GM12874 (cell line): ENCODE measurements at regions not wholly inside any gene's neighbourhood (a gene's known extent, or its start where the extent isn't known, plus 50 kb on each side); places are given as distances from the start of the nearest gene placed in this dataset.

Source experiments
- TF ChIP-seq, protein P1 (sequence below): IDR thresholded peaks from 2 replicates; pipeline ENCODE4 v1.5.1; 2011; ENCODE audit warnings: low read depth, mild to moderate bottlenecking, control low read depth, low read length, moderate library complexity; ENCODE audit not compliant: insufficient read depth

DNA sequence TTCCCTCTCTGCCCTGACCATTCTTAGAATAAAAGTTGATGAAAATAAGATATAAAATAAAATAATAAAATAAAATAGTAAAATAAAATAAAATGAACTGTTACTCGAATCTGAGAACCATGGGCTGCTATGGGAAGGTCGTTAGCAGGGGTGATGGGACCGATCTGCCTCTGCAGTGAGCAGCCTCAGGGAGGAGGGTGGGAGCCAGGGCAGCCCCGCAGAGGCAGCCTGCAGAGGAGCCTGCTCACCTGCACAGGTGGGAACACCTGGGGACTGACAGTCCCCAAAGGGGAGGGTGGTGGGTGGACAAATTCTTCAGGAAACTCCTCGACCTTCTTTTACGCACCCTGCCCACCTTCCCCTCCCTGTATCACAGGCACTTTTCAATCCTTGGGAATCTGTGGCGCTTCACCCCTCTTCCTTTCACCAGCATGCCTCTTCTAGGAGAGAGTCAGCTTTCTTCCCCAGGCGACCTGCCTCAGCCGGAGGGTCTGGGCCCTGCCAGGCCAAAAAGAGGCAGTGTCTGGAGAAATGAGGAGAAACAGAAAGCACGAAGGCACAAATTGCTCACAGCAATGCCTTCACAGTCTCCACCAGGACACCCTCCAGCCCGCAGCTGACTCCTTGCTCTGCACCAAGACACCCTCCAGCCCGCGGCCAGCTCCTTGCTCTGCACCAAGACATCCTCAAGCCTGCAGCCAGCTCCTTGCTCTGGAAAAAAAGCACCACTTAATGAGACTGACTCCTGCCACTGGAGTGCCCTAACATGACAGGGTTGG lies 368.4 kb upstream of the SHH start:
- TF ChIP-seq, protein P1, sequence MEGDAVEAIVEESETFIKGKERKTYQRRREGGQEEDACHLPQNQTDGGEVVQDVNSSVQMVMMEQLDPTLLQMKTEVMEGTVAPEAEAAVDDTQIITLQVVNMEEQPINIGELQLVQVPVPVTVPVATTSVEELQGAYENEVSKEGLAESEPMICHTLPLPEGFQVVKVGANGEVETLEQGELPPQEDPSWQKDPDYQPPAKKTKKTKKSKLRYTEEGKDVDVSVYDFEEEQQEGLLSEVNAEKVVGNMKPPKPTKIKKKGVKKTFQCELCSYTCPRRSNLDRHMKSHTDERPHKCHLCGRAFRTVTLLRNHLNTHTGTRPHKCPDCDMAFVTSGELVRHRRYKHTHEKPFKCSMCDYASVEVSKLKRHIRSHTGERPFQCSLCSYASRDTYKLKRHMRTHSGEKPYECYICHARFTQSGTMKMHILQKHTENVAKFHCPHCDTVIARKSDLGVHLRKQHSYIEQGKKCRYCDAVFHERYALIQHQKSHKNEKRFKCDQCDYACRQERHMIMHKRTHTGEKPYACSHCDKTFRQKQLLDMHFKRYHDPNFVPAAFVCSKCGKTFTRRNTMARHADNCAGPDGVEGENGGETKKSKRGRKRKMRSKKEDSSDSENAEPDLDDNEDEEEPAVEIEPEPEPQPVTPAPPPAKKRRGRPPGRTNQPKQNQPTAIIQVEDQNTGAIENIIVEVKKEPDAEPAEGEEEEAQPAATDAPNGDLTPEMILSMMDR = no peak

DNA sequence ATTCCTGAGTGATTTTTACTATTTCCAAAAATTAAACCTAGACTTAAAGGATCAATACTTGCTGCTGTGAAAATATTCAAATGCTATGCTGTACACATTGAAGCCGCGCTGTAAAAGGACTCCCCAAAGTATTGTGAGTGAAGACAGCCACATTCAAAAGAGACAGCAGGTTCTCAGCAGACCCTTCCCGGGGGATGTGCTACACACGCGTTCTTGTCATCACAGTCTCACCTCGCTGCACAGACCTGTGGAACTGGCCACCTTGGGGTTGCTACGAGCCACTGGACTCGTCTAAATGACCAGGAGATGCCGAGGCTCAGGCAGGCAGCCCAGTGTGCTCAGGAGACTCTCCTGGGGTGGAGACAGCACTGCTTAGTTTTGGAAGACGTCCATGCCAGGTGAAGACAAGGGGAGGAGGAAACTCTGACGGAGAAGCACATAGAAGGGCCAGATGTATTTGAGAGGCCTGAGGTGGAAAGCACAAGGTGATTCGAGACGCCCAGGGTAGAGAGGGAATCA lies 367.7 kb upstream of the SHH start:
- TF ChIP-seq, protein P1 = no peak

DNA sequence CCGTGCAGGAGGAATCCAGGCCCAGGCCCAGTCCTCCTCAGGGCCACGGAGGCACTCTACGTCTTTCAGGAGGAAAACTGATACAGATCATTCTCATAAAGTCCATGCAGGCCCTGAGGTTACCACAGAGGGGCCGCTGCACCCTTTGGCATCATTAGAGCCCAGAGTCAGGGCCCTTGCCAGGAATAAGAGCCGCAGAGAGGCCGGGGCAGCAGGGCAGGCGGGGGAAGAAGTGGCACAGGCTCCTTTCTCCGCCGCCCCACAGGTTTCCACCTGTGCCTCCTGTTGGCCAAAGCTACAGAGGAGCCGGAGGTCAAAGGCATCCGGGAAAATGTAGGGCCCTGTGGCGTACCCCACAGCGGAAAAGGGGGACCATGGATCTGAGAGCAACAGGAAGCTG lies 366.6 kb upstream of the SHH start:
- TF ChIP-seq, protein P1 = no peak

DNA sequence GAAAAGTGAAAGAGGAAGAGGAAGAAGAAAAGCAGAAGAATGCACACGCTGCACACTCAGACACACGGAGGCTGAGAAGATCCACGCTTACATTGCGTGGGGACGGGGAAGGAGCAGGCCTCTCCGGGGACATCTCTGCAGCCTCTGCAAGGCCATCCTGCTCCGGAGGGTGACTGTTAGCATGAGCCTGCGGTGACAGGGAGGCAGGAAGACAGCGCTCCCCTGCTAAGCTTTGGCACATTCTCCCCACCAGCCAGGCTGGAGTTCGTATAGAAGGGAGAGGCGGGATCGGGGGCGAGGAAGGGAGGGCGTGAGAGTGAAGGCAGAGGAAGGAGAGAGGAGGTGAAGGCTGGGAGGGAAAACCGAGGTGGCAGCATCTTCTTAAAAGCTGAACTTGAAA lies 366.0 kb upstream of the SHH start:
- TF ChIP-seq, protein P1 = no peak

DNA sequence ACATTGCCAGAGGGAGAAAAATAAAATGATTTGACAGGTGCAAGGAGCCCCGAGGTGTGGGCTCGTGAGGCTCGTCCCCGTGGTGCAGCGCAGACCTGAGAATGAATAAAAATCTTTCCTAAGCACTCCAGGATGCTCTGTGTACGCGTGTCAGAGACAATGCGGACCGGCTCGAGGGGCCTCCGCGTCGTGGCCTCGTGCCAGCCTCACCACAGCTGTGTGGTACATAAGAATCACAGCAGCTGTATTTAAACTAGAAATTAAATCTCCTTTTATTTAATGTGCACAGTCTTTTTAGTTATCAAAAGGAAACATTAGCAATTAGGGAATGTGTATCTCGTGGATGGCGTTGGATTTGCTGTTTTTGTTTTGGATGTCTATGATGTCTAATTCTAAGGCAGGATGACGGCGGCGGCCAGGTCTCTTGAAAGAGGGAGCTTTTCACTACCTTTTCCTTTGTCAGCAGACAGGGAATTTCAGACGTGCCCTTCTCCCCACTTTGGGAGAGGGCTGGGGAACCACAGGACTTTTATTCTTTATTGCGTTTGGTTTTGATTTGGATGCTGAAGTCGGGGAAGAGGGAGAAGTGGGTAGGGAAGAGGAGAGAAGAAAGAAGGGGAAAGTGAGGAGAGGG lies 365.3 kb upstream of the SHH start:
- TF ChIP-seq, protein P1 = no peak

DNA sequence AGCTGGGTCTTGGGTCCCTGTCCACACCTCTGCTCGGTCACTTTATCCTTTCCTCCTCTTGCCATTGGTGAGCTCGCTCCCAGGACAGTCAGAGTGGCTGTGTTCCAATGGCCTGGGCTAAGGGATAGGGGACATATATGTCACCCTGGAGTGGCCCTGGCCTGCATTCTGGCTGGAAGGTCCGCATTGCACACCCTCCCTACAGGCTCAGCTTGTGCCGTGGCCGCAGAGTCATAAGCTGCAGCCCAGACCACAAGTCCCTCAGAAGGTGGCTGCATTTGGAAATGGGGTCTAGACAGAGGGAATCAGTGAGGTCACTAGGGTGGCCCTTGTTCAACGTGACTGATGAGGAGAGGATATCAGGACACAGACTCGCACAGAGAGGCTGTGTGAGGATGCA lies 363.8 kb upstream of the SHH start:
- TF ChIP-seq, protein P1 = no peak

DNA sequence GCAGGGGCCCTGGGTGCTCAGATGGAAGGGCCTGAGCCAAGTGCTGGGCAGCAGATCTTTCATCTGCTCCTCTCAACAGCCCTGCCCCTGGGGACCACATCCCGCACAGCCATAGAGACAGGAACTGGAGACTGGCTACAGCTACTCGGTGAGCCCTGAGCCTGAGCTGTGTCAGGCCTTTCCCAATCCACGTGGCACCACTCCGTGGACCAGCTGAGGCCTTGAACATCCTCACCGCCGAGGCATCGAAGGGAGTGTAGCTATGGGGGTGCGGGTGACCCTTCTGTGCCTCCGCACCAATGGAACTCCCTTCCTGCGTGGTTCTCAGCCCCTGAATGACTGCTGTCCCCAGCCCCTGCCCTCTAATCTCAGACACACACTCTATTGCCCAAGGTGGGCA lies 362.7 kb upstream of the SHH start:
- TF ChIP-seq, protein P1 = no peak
